Esophagus squamous epithelium (tissue), 5 donors: ENCODE measurements at regions not wholly inside any gene's neighbourhood (a gene's known extent, or its start where the extent isn't known, plus 50 kb on each side); places are given as distances from the start of the nearest gene placed in this dataset.

Source experiments
- DNase-seq: peaks from one replicate; lab custom pipeline; 2025; lab: John Stamatoyannopoulos, UW
- H3K27ac ChIP-seq, 4 donors: fragments of 200-600 bp; sonication (generic); one replicate each; pipeline ENCODE4 v1.5.1; 2016 to 2019; ENCODE audit warnings: mild to moderate bottlenecking in 1 of 4
- H3K27me3 ChIP-seq, 4 donors: fragments of 200-600 bp; sonication (generic); 1 replicate in 3 of 4; 2 replicates in 1 of 4; pipeline versions ENCODE4 v1.5.1 to v1.6.0; 2017 to 2021; ENCODE audit warnings: antibody characterized with exemption in 1 of 4
- H3K36me3 ChIP-seq, 3 donors: fragments of 200-600 bp; sonication (generic); one replicate each; pipeline ENCODE4 v1.5.1; 2016 to 2019
- H3K4me1 ChIP-seq, 3 donors: fragments of 200-600 bp; sonication (generic); one replicate each; pipeline ENCODE4 v1.5.1; 2017 to 2019
- H3K4me3 ChIP-seq, 4 donors: fragments of 200-600 bp; sonication (generic); 1 replicate in 3 of 4; 2 replicates in 1 of 4; pipeline ENCODE4 v1.5.1; 2016 to 2019; ENCODE audit warnings: mild to moderate bottlenecking in 2 of 4, moderate library complexity in 1 of 4
- H3K9me3 ChIP-seq, 3 donors: fragments of 200-600 bp; sonication (generic); one replicate each; pipeline ENCODE4 v1.5.1; 2016 to 2019
- POLR2A ChIP-seq, 4 donors: fragments of 450-650 bp; IDR thresholded peaks; one replicate each; pipeline ENCODE4 v1.6.1; 2017; ENCODE audit warnings: antibody characterized with exemption in 4 of 4, mild to moderate bottlenecking in 4 of 4, moderate library complexity in 3 of 4
- WGBS, 2 donors: methylation state at CpG; one replicate each; pipeline ENCODE4 v1.1.5; 2018; 5-methylcytosine and 5-hydroxymethylcytosine counted together
- intact Hi-C: fragments of 100-400 bp; cut with DNase I; formaldehyde crosslinking; loops from one replicate; pipeline ENCODE4 v1.15.0; 2022
- TF ChIP-seq, protein P1 (sequence below), 6 experiments: fragments of 450-650 bp in 4 of 6; fragments of 200-600 bp in 2 of 6; sonication (generic) in 2 of 6; IDR thresholded peaks; one replicate each; pipeline ENCODE4 v1.5.1; 2016 to 2019; ENCODE audit warnings: antibody characterized with exemption in 6 of 6, mild to moderate bottlenecking in 4 of 6, moderate library complexity in 4 of 6
- donor health status: DM: yes; HTN: yes; CAD: no.

DNA sequence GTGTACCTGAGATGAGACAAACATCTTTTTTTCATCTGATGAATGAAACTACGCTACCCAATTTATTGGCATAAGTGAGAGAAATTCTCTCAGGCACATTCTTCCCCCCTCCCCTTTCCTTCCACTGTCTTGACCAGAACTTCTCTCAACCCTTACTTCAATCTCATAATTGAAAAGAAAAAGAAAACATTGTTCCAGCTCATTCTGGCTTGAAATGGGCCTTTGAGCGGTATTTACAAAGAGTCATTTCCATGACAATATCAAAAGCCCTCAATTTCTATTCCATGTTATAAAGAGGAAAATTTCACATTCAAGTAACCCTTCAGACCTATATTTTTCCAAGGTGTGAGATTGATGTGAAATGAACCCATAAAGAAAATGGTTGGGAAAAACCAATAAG, 145.9 kb downstream of the PCSK1 start:
- TF ChIP-seq, protein P1, sequence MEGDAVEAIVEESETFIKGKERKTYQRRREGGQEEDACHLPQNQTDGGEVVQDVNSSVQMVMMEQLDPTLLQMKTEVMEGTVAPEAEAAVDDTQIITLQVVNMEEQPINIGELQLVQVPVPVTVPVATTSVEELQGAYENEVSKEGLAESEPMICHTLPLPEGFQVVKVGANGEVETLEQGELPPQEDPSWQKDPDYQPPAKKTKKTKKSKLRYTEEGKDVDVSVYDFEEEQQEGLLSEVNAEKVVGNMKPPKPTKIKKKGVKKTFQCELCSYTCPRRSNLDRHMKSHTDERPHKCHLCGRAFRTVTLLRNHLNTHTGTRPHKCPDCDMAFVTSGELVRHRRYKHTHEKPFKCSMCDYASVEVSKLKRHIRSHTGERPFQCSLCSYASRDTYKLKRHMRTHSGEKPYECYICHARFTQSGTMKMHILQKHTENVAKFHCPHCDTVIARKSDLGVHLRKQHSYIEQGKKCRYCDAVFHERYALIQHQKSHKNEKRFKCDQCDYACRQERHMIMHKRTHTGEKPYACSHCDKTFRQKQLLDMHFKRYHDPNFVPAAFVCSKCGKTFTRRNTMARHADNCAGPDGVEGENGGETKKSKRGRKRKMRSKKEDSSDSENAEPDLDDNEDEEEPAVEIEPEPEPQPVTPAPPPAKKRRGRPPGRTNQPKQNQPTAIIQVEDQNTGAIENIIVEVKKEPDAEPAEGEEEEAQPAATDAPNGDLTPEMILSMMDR (IDR thresholded peaks at IDR 0.05): no peak
- TF ChIP-seq POLR2A (IDR thresholded peaks at IDR 0.05): no peak
- Histone ChIP-seq H3K4me3 (no peak overlapping the region), H3K27ac (no peak overlapping the region), H3K9me3 (no peaks in the 10 kb centered on the region), H3K36me3 (no peaks in the 10 kb centered on the region), H3K4me1 (peaks cover 4 to 27% (median 16%) of the 10 kb centered on the region in 3 donors), H3K27me3 (no peaks in the 10 kb centered on the region)
- DNase-seq: no peak
- intact Hi-C loops: no loop called here
- WGBS, 2 donors: 94 to 97% methylated on average over 2 of the region's 2 CpGs

DNA sequence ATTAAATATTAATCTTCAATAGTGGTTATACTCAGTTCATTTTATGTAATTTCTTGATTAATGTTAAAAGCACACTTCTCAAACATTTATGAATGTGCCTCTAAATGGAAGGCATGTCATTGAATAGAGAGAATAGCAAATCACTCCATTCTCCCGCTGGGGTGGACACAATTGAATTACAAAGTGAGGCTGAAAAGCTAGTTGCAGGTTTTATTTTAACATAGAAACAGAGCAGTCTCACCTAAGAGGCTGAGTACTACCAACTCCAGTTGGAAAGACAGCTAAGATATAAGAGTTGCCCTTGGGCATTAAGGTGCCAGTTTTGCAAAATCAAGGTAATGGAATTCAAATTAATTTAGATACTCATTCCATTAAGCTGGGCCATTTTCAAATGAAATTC, 147.2 kb downstream of the PCSK1 start:
- TF ChIP-seq, protein P1 (IDR thresholded peaks at IDR 0.05): no peak
- no peak for TF ChIP-seq POLR2A (IDR thresholded peaks at IDR 0.05)
- intact Hi-C loops: no loop called here

DNA sequence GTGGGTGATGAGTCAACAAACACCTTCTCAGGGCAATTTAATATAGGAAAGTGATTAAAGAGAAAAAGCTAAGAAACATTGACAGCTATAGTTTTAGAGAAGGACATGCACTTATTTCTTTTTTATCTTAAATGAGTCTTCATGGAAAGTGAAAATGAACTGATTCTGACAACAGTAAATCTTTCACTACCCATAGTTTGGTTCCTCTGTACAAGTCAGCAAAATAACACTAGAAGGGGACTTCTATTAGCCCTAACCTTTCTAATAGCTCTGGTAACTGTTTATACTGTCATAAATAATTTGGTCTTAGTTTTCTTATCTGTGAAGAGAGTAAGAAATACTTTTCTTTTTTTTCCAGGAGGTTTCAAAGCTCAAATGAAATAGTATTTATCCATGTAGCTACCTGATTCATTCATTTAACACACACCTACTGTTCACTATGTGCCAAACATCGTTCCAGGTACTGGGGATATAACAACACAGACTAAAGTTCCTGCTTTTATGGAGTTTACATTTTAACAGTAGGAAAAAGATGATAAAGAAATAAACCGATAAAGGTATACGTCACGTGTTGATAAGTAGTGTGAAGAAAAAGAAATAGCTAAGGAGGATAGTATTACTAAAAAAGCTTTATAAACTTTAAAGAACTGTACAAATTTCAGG, 148.2 kb downstream of the PCSK1 start:
- Histone ChIP-seq H3K4me3 (no peak overlapping the region), H3K27me3 (no peaks in the 10 kb centered on the region), H3K4me1 (peaks cover 4 to 45% (median 16%) of the 10 kb centered on the region in 3 donors), H3K27ac (no peak overlapping the region), H3K36me3 (no peaks in the 10 kb centered on the region), H3K9me3 (no peaks in the 10 kb centered on the region)
- DNase-seq: no peak
- TF ChIP-seq, protein P1 (IDR thresholded peaks at IDR 0.05): no peak
- no peak for TF ChIP-seq POLR2A (IDR thresholded peaks at IDR 0.05)
- 66 to 78% methylated on average over 4 of the region's 4 CpGs for WGBS, 2 donors
- intact Hi-C loops: no loop called here

More for the DNA sequence above, 147.2 kb downstream of the PCSK1 start:
- H3K4me3 ChIP-seq: no peak overlapping the region
- H3K4me1 ChIP-seq: peaks cover 4 to 36% (median 16%) of the 10 kb centered on the region in 3 donors
- WGBS, 2 donors: 83 to 89% methylated on average over 1 of the region's 1 CpG
- no peaks in the 10 kb centered on the region for H3K9me3 ChIP-seq
- no peaks in the 10 kb centered on the region for H3K36me3 ChIP-seq
- DNase-seq: no peak
- no peaks in the 10 kb centered on the region for H3K27me3 ChIP-seq
- H3K27ac ChIP-seq: no peak overlapping the region

DNA sequence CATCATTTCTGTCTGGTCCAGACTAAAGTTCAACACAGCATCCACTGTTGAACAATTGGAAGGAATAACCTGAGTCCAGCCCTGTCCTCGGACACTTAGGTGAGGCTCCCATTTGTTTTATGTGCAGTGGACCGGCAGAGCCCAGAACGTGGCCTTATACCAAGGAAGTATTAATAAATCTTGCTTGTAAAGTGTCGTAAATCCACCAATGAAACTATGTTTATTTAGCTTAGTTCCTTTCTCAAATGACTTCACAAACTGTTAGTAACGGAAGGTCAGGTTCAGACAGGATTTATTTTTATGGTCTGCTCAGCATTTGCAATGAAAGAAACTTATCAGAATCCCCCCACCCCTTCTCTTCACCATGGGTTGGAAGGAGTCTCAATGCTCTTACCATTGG, 149.5 kb downstream of the PCSK1 start:
- H3K4me1 ChIP-seq: peaks cover 4 to 42% (median 14%) of the 10 kb centered on the region in 3 donors
- intact Hi-C loops: no loop called here
- WGBS, 2 donors: 20 to 34% methylated on average over 5 of the region's 5 CpGs
- H3K27me3 ChIP-seq: no peaks in the 10 kb centered on the region
- TF ChIP-seq POLR2A (IDR thresholded peaks at IDR 0.05): no peak
- TF ChIP-seq, protein P1 (IDR thresholded peaks at IDR 0.05): no peak
- no peak for DNase-seq
- no peaks in the 10 kb centered on the region for H3K36me3 ChIP-seq
- H3K4me3 ChIP-seq: no peak overlapping the region
- no peak overlapping the region for H3K27ac ChIP-seq
- no peaks in the 10 kb centered on the region for H3K9me3 ChIP-seq

DNA sequence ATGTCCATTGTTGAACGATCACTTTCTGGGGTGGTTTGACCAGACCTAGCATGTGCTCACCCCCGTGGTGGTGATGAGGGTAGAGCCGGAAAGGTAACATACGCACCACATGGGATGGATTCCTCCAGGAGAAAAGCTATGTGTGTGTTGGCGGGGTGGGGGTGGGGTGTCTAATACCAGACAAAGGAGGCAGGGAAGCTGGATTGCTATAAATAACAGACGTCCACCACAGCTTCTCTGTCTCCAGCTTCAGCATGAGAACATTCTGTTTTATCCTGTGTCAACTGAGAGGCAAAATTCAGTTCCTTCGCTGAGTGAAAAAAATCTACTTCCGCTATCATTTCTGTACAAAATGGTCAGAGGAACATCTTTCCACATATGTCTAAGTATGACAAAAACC, 151.0 kb downstream of the PCSK1 start:
- 87 to 94% methylated on average over 8 of the region's 8 CpGs for WGBS, 2 donors
- Histone ChIP-seq H3K4me1 (peaks cover 4 to 36% (median 5%) of the 10 kb centered on the region in 3 donors), H3K4me3 (no peak overlapping the region), H3K27me3 (no peaks in the 10 kb centered on the region), H3K36me3 (no peaks in the 10 kb centered on the region), H3K9me3 (no peaks in the 10 kb centered on the region), H3K27ac (no peak overlapping the region)
- TF ChIP-seq, protein P1 (IDR thresholded peaks at IDR 0.05): no peak
- no peak for TF ChIP-seq POLR2A (IDR thresholded peaks at IDR 0.05)
- intact Hi-C loops: no loop called here
- DNase-seq: no peak
